K562 (cell line): ENCODE measurements at regions not wholly inside any gene's neighbourhood (a gene's known extent, or its start where the extent isn't known, plus 50 kb on each side); places are given as distances from the start of the nearest gene placed in this dataset.

Experiments used
- ATAC-seq: fragments of 200-7000 bp; cut with Tn5 transposase; 3 replicates; pipeline ENCODE4 v1.9.1; 2020; ENCODE audit warnings: moderate library complexity
- BruUV-seq: library from RNA; stranded (reverse); fragments of 400-500 nt; replicated peaks from 2 replicates; lab custom pipeline; 2021; lab: Mats Ljungman, UMichigan
- CTCF ChIA-PET: fragments of 300-600 bp; formaldehyde crosslinking; extraction: SDS; loops from one replicate; lab custom pipeline; 2021; ENCODE audit warnings: low intra/inter-chr PET ratio; lab: Yijun Ruan, JAX
- POLR2A ChIA-PET: fragments of 300-600, 350-650 bp; sonication (Branson Sonifier 250); formaldehyde crosslinking; extraction: SDS; loops from one replicate; lab custom pipeline; 2021; ENCODE audit warnings: antibody characterized with exemption, inconsistent platforms; lab: Yijun Ruan, JAX
- DNase-seq, 4 experiments: peaks; one replicate each; pipeline versions ENCODE4 v3.0.0 to v3.0.0-alpha.2; 2011 to 2018; ENCODE audit warnings: low spot score in 3 of 4, mixed read lengths in 3 of 4; ENCODE audit errors: extremely low read depth in 1 of 4
- FAIRE-seq: peaks from 2 replicates; lab custom pipeline; 2011; peaks lifted over from hg19 to GRCh38; lab: Jason Lieb, UNC
- H2AFZ ChIP-seq: 2 replicates; pipeline ENCODE4 v1.6.0; 2011; ENCODE audit warnings: low read depth, low read length, control low read depth, inconsistent platforms
- H3K27ac ChIP-seq: fragments of 200-600 bp; 3 replicates; pipeline ENCODE4 v1.8.0; 2011; ENCODE audit warnings: low read depth, mild to moderate bottlenecking, control low read depth, inconsistent platforms, low read length, moderate library complexity, mixed read lengths; ENCODE audit errors: extremely low read depth
- H3K27me3 ChIP-seq, 2 experiments: fragments of 300-600 bp in 1 of 2; 2 replicates in 1 of 2; 3 replicates in 1 of 2; pipeline versions ENCODE4 v1.6.0 to v1.8.0; 2011; ENCODE audit warnings: inconsistent platforms in 2 of 2, low read length in 2 of 2, mild to moderate bottlenecking in 1 of 2, mixed read lengths in 1 of 2, moderate library complexity in 1 of 2; ENCODE audit not compliant: control insufficient read depth in 2 of 2, insufficient read depth in 2 of 2
- H3K36me3 ChIP-seq: fragments of 300-600 bp; 3 replicates; pipeline ENCODE4 v1.8.0; 2011; ENCODE audit warnings: mild to moderate bottlenecking, low read length, inconsistent platforms; ENCODE audit not compliant: control insufficient read depth, insufficient read depth
- H3K4me1 ChIP-seq, 2 experiments: fragments of 200-600 bp in 1 of 2; replicated peaks in 1 of 2; 2 replicates in 1 of 2; 3 replicates in 1 of 2; pipeline versions ENCODE4 v1.5.1 to v1.8.0; 2011; ENCODE audit warnings: inconsistent platforms in 2 of 2, low read length in 2 of 2, mild to moderate bottlenecking in 1 of 2, mixed read lengths in 1 of 2, moderate library complexity in 1 of 2; ENCODE audit not compliant: control insufficient read depth in 2 of 2, insufficient read depth in 2 of 2
- H3K4me2 ChIP-seq: 2 replicates; pipeline ENCODE4 v1.6.1; 2011; ENCODE audit warnings: low read length, control low read depth, inconsistent platforms, mixed read lengths; ENCODE audit not compliant: insufficient read depth
- H3K4me3 ChIP-seq: fragments of 200-600 bp; sonication (generic), shearing (Covaris generic); 2 replicates; pipeline ENCODE4 v1.5.1; 2016; ENCODE audit warnings: control low read depth, inconsistent platforms
- H3K79me2 ChIP-seq: fragments of 200-600 bp; 3 replicates; pipeline ENCODE4 v1.8.0; 2011; ENCODE audit warnings: low read length, inconsistent platforms; ENCODE audit not compliant: control insufficient read depth, insufficient read depth
- H3K9ac ChIP-seq, 2 experiments: 2 replicates each; pipeline versions ENCODE4 v1.6.0 to v1.6.1; 2011; ENCODE audit warnings: low read depth in 2 of 2, low read length in 2 of 2, control low read depth in 1 of 2, inconsistent platforms in 1 of 2, mild to moderate bottlenecking in 1 of 2, mixed read lengths in 1 of 2; ENCODE audit not compliant: insufficient read depth in 1 of 2
- H3K9me1 ChIP-seq: one replicate; pipeline ENCODE4 v1.6.0; 2011; ENCODE audit warnings: inconsistent platforms, mild to moderate bottlenecking, low read length, moderate library complexity; ENCODE audit not compliant: control insufficient read depth, insufficient read depth
- H3K9me3 ChIP-seq: replicated peaks from 2 replicates; pipeline ENCODE4 v1.5.1; 2011; ENCODE audit warnings: low read depth, low read length, inconsistent platforms; ENCODE audit not compliant: control insufficient read depth, insufficient read depth
- H4K20me1 ChIP-seq: replicated peaks from 2 replicates; pipeline ENCODE4 v1.6.1; 2011; ENCODE audit warnings: low read length, inconsistent platforms, mixed read lengths; ENCODE audit not compliant: control insufficient read depth, insufficient read depth
- BACH1 ChIP-seq: fragments of 200-800 bp; sonication (Bioruptor generic); IDR thresholded peaks from 2 replicates; pipeline ENCODE4 v1.6.1; 2016; ENCODE audit warnings: missing genetic modification characterization, missing compliant biosample characterization
- GABPB1 ChIP-seq: sonication (generic); formaldehyde crosslinking; IDR thresholded peaks from 2 replicates; pipeline ENCODE4 v1.8.0; 2022; ENCODE audit warnings: mild to moderate bottlenecking, missing genetic modification reagents
- HLTF ChIP-seq: fragments of 450-650 bp; IDR thresholded peaks from 2 replicates; pipeline ENCODE4 v1.6.1; 2016
- ILK ChIP-seq: fragments of 450-650 bp; IDR thresholded peaks from 2 replicates; pipeline ENCODE4 v1.6.1; 2016; ENCODE audit warnings: missing genetic modification characterization, low read depth, mild to moderate bottlenecking, missing compliant biosample characterization, moderate library complexity, borderline replicate concordance
- JUNB ChIP-seq: fragments of 450-650 bp; formaldehyde crosslinking; conservative IDR thresholded peaks from 2 replicates; pipeline ENCODE4 v1.4.0; 2020; ENCODE audit warnings: mild to moderate bottlenecking
- NFXL1 ChIP-seq: fragments of 450-650 bp; formaldehyde crosslinking; IDR thresholded peaks from 2 replicates; pipeline ENCODE4 v1.4.0; 2021; ENCODE audit warnings: mild to moderate bottlenecking
- SMARCE1 ChIP-seq: fragments of 450-650 bp; IDR thresholded peaks from 2 replicates; pipeline ENCODE4 v1.7.1; 2016; ENCODE audit warnings: mild to moderate bottlenecking
- TCF7 ChIP-seq: sonication (generic); IDR thresholded peaks from 2 replicates; pipeline ENCODE4 v1.6.1; 2016; ENCODE audit warnings: antibody characterized with exemption, borderline replicate concordance
- XRCC4 ChIP-seq: IDR thresholded peaks from one replicate; pipeline ENCODE4 v1.6.1; 2011; ENCODE audit not compliant: insufficient read depth, insufficient read length; ENCODE audit errors: extremely low read depth
- ZC3H4 ChIP-seq: sonication (generic); formaldehyde crosslinking; IDR thresholded peaks from 2 replicates; pipeline ENCODE4 v1.9.0; 2021; ENCODE audit warnings: missing genetic modification reagents, borderline replicate concordance
- ZKSCAN1 ChIP-seq: fragments of 150-350 bp; IDR thresholded peaks from 2 replicates; pipeline ENCODE4 v1.6.1; 2016; ENCODE audit warnings: low read depth, low read length
- ZNF263 ChIP-seq: sonication (generic); formaldehyde crosslinking; IDR thresholded peaks from 2 replicates; pipeline ENCODE4 v1.8.0; 2022; ENCODE audit warnings: mild to moderate bottlenecking, missing genetic modification reagents, borderline replicate concordance
- whole genome bisulfite sequencing: fragments of 100-300 bp; shearing (Covaris generic); methylation state at CpG from one replicate; pipeline ENCODE4 v1.1.6; 2016; ENCODE audit warnings: low coverage, mixed read lengths; ENCODE audit not compliant: insufficient coverage; ENCODE audit errors: missing lambda C conversion rate; 5-methylcytosine and 5-hydroxymethylcytosine counted together
- in situ Hi-C: fragments of 300-500 bp; cut with MboI; formaldehyde crosslinking; loops from 4 replicates; pipeline ENCODE4 v1.15.0; 2018; ENCODE audit warnings: inconsistent platforms, mixed read lengths
- intact Hi-C: fragments of 100-400 bp; cut with micrococcal nuclease; formaldehyde crosslinking; loops from 2 replicates; pipeline ENCODE4 v1.14.2; 2022
- TF ChIP-seq, protein P1 (sequence below): fragments of 250-450 bp; sonication (Bioruptor Pico); IDR thresholded peaks from 2 replicates; pipeline ENCODE4 v1.4.0; 2020; ENCODE audit warnings: mild to moderate bottlenecking, moderate library complexity
- TF ChIP-seq, protein P2 (sequence below): IDR thresholded peaks from 2 replicates; pipeline ENCODE4 v1.6.1; 2011; ENCODE audit not compliant: insufficient read length; ENCODE audit errors: extremely low read depth
- TF ChIP-seq, protein P3 (sequence below): fragments of 250-450 bp; sonication (Bioruptor Pico); IDR thresholded peaks from 2 replicates; pipeline ENCODE4 v1.8.0; 2021; ENCODE audit warnings: moderate library complexity, mild to moderate bottlenecking, inconsistent platforms

DNA sequence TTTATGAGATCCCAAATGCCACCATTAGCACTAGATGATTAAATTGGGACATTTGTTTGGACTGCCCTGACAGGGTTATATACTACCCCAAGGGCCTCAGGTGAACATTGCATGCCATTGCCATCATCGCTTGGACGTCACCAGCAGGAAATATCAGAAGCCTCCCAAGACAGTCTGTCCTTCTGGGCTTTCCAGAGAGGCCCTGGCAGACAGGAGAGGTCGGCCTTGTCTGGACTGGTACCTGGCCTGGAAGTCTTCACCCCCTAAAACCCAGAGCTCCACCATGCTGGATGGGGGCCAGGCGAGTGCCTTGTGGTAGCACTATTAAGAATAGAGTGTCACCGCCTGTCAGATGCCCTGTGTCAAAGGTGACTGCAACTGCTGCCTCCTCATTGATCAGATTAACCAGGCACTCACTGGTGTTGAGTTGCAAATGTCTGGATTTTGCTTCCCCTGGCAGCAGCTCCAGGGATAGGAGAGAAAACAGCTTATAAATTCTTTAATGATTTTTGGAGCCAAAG is 324.1 kb upstream of the RASGRP1 start:
- no peak overlapping the region for H3K4me2 ChIP-seq
- intact Hi-C loops = no loop called here

More for the DNA sequence above, 324.1 kb upstream of the RASGRP1 start:
- Histone ChIP-seq H3K27me3 (no peaks in the 10 kb centered on the region), H3K4me3 (no peak overlapping the region), H3K79me2 (no peaks in the 10 kb centered on the region), H3K27ac (no peak overlapping the region), H4K20me1 (no peaks in the 10 kb centered on the region), H3K4me1 (no peaks in the 10 kb centered on the region), H3K9ac (no peak overlapping the region), H3K36me3 (no peaks in the 10 kb centered on the region), H3K9me1 (no peaks in the 10 kb centered on the region), H3K9me3 (no peaks in the 10 kb centered on the region), H2AFZ (no peak overlapping the region)
- DNase-seq = no peak
- no peak for FAIRE-seq
- in situ Hi-C loops = no loop called here
- POLR2A ChIA-PET = no interaction called here
- WGBS = 0% methylated on average over 5 of the region's 5 CpGs
- CTCF ChIA-PET = no interaction called here
- no peak for ATAC-seq
- TF ChIP-seq XRCC4 (no peak), ZC3H4 (CRISPR knock-in tag) (no peak), SMARCE1 (no peak), HLTF (no peak), TCF7 (no peak), BACH1 (tag) (no peak), ILK (tag) (no peak), ZKSCAN1 (no peak), GABPB1 (CRISPR knock-in tag) (no peak), NFXL1 (CRISPR knock-in tag) (no peak), ZNF263 (CRISPR knock-in tag) (no peak), JUNB (CRISPR knock-in tag) (no peak)
- TF ChIP-seq, protein P1, sequence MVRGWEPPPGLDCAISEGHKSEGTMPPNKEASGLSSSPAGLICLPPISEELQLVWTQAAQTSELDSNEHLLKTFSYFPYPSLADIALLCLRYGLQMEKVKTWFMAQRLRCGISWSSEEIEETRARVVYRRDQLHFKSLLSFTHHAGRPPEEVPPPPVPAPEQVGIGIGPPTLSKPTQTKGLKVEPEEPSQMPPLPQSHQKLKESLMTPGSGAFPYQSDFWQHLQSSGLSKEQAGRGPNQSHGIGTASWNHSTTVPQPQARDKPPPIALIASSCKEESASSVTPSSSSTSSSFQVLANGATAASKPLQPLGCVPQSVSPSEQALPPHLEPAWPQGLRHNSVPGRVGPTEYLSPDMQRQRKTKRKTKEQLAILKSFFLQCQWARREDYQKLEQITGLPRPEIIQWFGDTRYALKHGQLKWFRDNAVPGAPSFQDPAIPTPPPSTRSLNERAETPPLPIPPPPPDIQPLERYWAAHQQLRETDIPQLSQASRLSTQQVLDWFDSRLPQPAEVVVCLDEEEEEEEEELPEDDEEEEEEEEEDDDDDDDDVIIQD = no peak
- TF ChIP-seq, protein P2, sequence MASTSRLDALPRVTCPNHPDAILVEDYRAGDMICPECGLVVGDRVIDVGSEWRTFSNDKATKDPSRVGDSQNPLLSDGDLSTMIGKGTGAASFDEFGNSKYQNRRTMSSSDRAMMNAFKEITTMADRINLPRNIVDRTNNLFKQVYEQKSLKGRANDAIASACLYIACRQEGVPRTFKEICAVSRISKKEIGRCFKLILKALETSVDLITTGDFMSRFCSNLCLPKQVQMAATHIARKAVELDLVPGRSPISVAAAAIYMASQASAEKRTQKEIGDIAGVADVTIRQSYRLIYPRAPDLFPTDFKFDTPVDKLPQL = no peak
- TF ChIP-seq, protein P3, sequence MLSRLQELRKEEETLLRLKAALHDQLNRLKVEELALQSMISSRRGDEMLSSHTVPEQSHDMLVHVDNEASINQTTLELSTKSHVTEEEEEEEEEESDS (CRISPR knock-in tag) = no peak
- no TSS peak for BruUV-seq
